HG03442 (cell line): ENCODE measurements at regions not wholly inside any gene's neighbourhood (a gene's known extent, or its start where the extent isn't known, plus 50 kb on each side); places are given as distances from the start of the nearest gene placed in this dataset.
"Not testable (repeated sequence)": the region's sequence is repeated elsewhere in the genome, so short reads cannot be mapped to it uniquely, and the experiment has no call there.

Experiments used
- ATAC-seq: cut with Tn5 transposase; IDR thresholded peaks from one replicate; pipeline ENCODE4 v1.9.1; 2021; ENCODE audit warnings: mild to moderate bottlenecking, moderate library complexity; ENCODE audit not compliant: unreplicated experiment

DNA sequence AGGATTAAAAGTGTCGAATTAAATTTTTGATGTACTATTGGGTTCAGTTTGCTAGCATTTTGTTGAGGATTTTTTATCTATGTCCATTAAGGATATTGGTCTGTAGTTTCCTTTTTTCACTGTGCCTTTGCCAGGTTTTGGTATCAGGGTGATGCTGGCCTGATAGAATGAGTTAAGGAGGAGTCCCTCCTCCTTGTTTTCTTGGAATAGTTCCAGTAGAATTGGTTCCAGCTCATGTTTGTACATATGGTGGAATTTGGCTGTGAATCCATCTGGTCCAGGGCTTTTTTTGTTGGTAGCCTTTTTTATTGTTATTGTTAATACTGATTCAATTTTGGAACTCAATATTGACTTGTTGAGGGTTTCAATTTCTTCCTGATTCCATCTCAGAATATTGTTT lies 141.8 kb downstream of the SIM1 start:
- no peak for ATAC-seq

DNA sequence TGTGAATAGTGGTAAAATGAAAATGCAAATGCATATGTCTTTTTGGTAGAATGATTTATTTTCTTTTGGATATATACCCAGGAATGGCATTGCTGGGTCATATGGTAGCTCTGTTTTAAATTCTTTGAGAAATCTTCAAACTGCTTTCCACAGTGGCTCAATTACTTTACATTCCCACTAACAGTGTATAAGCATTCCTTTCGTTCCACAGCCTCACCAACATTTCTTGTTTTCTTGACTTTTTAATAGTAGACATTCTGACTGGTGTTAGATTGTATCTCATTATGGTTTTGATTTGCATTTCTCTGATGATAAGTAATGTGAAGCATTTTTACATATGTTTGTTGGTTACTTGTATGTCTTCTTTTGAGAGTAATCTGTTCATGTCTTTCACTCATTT lies 144.0 kb downstream of the SIM1 start:
- no peak for ATAC-seq

DNA sequence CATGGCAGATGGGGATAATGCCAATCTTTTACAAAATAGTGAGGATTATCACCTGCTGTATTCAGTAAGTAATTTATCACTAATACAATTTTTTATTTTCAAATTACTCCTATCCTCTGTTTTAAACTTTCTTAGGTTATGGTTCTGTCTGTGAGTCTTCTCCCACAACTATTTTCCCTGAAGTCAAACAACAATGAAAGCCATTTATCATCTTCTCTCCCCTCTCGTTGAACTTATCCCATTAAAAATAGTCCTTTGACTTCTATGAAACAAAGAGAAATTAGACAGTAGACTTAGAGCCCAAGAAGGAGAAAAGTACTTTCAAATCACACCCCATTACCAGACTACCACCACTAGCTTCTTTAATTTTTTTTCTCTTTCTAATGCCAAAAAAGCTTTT lies 147.7 kb downstream of the SIM1 start:
- ATAC-seq = no peak

DNA sequence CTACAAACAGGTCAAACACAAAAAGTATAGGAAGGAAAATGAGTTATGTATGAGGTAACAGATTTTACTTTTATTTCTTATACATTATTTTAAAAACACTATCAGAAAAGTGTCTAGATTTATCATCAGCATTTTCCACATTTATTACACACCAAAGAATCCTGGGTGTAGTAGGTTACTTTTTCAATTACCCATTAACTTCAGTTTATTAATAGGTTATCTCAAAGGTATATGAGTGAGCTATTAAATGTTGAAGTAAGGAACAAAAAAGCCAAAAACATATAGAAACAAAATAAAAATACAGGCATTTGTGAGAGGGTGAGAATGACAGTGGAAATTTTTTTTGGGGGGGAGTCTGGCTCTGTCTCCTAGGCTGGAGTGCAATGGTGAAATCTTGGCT lies 150.5 kb downstream of the SIM1 start:
- no peak for ATAC-seq

DNA sequence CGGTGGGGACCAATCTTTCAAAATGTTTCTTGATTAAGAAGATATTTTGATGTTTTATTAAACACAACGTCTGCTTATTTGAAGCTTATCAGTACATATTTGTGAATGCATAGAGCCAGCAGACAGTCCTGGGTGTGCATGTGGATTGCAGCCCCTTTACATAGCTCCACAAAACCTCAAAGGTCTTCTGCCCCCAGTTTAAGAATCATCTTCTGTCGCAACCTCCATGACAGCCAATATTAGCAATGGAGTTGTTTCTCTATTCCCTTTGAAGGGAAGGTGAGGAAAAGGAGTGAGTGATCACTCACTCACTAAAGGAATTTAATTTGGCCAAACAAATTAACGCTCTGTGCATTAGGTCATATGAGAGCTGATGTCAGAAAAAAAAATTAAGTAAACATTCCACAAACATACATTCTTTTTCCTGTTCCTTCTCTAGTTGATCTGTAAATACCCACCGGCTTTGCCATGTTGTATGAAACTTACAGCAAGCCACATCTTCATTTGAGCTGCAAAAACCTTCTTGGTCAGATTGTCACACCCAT lies 152.9 kb downstream of the SIM1 start:
- ATAC-seq = no peak

DNA sequence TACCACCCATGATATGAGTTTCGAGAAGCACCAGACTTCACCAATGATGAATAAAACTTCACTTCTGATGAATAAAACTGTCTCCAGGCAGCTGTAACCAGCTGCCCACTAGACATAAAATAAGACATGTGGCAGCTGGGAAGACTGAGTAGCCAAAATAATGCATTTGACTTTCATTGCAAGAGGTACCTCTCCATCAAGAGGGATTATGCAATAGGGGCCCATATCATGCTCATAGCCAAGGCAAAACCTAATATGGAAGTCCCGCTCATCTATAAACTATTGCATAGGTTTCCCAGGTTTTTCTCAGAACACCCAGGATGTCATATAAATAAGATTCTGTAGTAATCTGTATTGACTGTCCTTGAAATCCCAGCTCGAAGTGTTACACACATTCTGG lies 155.5 kb downstream of the SIM1 start:
- no peak for ATAC-seq

DNA sequence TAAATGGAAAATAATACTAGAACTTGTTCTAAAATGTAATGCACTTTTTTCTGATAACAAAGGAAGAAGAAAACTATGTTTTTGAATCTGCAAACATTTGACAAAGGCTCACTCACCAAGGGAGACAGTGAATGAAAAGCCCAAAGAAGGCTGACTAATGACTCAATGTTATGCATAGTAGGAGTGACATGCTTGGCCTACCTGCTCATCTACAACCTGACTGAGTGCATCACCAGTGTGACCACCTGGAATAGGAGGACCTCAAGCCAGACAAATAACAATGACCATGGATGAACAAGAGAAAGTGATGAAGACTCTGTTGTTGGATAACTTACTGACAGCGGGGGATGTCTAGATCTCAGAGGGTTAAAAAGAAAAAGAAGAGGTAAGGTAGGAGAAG lies 157.2 kb downstream of the SIM1 start:
- ATAC-seq = no peak

DNA sequence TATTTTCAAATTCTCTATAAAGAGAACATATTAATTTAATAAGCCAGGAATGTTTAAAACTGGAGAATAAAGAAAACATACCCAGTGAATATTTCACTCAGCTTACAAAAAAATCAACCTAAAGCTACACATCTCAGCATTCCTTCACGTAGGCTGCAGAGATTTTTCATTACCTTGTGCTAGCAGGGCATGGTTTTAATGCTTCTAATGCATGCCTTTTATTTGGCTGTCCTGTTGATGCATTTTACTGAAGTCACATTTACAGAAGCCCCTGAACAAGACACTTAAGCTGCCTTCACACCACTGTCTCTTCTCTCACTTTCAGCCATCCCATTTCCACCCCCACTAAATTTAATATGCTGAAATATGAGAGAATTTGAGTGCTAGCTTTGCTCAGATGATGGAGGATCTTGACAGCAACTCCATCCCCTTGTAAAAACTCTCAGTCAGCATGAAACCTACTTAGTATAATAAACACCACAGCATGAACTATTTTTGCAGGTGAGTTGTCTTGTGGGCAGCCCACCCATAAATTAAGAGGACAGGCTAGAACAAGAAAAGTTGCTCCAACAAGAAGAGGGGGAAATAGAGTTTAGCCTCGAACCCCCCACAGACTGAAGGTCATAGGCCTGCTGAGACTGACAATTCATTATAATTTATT lies 159.4 kb downstream of the SIM1 start:
- no peak for ATAC-seq

DNA sequence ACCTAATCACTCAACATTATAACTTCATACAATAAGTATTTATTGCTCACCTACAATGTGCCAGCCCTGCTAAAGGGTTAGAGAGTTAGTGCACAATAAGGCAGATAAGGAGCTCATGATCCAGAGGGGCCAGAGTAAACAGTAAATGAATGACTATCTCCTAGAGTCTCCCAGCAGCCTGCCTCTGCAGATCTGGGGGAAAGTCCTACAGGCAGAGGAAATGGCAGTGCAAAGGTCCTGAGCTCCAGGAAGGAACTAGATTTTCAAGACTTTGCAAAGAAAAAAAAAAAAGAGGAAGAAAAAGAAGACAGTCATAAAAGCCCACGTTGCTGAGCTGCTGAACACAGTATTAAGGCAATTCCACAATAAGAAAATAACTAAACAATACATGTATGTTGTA lies 160.1 kb downstream of the SIM1 start:
- ATAC-seq = no peak

DNA sequence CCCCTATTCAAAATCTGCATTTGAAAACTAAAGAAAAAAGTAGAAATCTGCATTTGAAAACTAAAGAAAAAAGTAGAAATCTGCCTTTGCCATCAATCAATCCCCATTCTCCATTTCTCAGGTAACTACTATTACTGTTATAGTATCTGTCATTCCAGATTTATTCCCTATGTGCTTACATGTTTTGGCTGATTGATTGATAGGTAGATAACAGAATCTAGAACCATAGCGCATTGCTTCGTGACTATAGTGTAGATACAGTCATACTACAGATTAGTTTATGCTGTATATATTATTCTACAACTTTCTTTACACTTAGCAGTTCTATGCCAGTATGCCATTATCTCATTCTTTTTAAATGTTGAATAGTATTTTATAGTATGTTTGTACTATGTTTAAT lies 163.0 kb downstream of the SIM1 start:
- ATAC-seq = no peak

DNA sequence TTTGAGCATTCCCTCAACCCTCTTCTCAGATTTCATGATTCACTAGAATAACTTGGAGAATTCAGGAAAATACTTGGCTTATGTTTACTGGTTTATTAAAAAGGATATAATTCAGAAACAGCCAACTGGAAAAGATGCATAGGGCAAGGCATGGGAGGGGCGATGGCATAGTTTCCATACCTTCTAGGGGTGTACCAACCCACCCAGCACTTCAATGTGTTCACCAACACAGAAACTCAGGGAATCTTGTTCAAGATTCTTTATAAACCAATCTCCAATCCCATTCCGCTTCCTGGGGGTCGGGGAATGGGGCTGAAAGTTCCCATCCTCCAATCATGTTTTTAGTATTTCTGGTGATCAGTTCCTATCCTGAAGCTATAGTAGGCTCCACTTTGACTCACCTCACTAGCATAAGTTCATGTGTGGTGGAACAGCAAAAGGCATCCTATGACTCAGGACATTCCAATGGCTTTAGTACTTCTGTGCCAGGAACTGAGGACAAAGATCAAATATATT lies 164.4 kb downstream of the SIM1 start:
- no peak for ATAC-seq

DNA sequence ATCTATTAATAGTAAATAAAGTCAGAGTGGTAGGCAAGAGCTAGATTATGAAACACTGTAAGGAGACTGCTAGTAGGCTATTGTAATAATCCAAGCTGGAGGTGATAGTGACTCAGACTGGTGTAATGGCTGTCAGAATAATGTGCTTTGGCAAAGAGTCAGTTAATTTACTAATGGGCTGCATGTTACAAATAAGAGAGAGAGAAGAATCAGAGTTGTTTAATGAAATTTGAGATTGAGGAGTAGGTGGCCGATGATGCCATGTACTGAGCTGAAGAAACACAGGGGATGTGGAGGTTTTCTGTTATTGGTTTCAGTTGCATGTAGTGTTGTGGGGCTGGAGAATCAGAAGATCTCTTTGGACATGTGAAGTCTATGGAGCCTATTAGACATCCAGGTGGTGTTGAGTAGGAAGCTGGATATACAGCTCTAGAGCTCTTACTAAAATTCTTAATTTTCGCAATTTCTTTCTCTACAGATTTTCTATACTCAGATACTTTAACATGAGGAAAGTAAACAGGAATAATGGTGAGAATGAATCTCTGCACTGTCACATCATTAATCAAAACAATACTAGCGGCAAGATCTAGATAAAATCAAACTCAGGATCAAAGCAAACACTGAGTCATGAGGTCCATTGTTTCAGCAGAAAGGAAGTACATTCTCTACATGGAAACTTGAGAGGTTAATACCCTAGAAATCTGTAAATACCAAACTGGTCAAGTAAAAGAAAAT lies 167.7 kb downstream of the SIM1 start:
- no peak for ATAC-seq

DNA sequence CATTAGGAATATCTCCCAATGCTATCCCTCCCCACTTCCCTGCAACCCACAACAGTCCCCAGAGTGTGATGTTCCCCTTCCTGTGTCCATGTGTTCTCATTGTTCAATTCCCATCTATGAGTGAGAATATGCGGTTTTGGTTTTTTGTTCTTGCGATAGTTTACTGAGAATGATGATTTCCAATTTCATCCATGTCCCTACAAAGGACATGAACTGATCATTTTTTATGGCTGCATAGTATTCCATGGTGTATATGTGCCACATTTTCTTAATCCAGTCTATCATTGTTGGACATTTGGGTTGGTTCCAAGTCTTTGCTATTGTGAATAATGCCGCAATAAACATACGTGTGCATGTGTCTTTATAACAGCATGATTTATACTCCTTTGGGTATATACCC lies 169.5 kb downstream of the SIM1 start:
- not testable (repeated sequence) for ATAC-seq

DNA sequence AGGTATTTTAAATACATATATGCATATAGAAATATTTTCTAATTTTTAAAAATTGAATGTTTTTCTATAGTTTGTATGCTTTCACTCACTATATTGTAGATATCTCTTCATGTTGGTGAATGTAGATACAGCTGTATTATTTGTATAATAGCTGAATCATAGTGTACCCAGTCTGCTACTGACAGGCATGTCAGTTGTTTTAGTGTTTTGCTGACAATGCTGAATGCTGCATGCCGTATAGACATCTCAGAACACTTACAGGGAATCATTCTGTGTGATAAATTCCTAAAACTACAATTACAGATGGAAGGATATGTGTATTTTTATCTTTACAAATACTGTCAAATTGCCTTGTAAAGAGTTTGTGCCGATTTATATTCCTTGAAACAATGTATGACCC lies 175.4 kb downstream of the SIM1 start:
- ATAC-seq = no peak

DNA sequence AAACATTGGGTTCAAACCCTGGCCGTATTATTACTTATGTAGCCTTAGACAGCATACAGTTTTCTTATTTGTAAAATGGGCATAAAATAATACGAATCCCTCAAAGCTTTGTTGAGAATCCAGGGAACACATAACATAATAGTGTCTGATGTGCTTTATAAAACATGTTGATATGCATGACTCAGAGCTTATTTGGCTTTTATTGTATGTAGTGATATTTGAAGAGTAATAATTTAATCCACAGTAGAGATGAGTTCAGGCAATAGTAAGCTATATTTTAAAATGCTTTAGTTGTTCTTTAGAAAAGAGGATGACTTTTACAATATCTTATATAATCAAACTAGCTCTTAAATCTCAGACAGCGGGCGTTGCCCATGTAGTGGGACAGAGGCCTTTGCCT lies 176.4 kb downstream of the SIM1 start:
- ATAC-seq = no peak

DNA sequence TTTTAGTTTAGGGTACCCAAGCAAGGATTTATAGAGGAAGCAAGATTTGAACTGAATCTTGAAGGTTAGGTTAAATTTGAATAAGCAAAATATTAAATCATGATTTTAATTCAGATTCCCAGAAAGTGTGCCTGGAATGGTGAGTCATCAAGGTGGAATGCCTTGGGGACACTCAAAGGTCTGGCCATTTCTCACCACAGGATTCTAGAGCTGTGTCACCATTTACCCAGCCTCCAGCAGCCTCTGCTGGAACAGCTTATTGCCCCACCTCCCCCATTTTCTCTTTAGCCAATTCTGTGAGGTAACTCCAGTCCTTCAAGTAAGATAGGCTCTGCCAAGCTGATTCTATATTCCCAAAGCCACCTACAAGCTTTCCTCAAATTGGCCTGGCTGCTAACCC lies 181.4 kb downstream of the SIM1 start:
- no peak for ATAC-seq

DNA sequence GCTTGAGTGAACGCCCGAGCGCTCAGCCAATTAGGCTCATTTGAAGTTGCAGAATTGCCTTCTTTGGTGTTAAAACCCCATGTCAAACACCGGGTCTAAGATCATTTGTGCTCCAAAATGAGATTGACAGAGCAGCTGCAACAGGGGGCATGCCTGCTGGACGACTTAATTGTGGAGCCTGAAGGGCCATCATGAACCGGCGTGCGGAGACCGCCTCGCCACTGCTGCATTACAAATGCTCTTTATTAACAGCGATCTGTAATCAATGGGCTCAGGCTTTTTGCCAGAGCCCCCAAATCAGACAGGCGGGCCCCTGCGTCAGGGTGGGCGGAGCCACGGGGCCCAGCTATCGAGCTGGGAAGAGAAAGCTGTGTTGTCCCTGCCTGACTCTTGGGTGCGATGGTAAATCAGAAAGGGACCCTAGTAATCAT lies 183.2 kb downstream of the SIM1 start:
- no peak for ATAC-seq

DNA sequence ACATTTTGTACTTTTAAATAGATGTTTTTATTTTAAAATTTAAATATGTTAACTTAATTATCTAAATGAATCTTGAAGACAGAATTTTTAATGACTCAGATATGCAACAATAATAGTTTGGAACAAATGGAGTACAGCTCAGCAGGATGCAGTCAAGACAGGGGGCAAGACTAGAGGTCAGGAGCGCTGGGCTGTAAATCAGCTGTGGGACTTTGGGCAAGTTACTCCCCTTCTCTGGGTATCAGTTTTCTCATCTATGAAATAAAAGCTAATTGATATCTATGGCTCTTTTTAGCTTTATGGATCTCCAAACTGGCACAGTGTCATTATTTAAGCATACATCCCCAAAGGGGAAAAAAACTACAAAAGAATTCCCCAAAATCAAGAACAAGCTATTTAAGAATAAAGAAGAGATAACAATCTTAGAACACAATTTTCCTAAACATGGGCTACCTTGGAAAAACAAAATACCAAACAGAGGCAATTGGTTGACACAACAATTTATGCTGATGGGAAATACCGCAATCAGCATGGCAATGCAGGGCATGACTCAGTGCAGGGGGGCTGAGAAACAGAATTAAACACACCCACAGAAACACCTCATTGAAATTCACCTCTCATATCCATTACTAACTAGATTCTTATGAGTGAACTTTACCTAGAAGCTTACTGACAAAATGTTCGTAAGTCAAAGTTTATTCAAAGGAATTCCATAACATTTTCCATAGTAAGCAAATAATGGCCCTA lies 188.2 kb downstream of the SIM1 start:
- ATAC-seq = no peak

DNA sequence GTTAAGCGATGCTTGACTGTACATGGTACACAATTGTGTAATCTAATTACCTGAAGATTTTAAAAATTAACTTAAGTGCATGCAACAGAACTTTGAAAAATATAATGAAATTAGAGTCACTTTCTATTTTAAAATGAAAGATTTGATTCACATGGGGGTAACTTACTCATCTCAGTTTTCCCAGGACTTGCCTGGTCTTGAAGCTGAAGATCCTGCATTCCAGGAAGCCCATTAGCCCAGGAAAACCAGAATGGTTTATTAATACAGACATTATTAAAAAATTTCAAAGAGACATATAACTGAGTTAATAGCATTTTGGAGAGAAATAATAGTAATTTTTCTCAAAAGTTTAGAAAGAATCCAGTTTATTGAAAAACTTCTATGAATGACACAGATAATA lies 190.6 kb downstream of the SIM1 start:
- ATAC-seq = no peak

DNA sequence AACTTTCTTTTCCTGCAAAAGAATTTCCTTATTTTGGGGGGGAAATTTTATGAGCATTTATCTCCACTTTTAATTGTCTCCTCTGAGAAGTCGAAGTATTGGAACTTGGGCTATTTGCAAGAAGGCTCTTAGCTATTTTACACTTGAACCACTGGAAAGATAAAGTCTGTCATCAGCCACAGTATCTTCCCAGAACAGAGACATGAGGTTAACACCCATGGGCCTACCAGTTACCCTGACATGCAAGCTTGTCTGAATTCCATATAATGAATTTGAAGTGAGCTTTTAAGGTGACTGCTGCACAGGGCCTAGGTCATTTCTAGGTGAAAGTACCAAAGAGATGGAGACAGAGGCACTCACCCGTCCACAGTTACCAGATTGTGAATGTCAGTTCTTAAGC lies 193.1 kb downstream of the SIM1 start:
- ATAC-seq = no peak

DNA sequence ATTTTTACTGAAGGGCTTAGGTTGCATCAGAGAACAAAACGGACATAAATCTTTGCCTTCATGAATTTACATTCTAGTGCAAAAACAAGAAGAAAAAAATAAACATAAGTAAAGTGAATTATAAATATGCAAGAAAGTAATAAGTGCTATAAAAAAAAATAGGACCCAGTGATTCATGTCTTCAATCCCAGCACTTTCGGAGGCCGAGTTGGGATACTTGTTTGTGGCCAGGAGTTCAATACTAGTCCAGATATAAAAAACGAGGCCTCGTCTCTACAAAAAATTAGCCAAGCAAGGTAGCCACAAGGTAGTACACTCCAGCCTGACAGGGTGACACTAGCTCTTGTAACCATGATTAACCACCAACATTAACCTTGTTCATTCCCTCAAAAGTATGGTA lies 193.5 kb downstream of the SIM1 start:
- ATAC-seq = no peak

DNA sequence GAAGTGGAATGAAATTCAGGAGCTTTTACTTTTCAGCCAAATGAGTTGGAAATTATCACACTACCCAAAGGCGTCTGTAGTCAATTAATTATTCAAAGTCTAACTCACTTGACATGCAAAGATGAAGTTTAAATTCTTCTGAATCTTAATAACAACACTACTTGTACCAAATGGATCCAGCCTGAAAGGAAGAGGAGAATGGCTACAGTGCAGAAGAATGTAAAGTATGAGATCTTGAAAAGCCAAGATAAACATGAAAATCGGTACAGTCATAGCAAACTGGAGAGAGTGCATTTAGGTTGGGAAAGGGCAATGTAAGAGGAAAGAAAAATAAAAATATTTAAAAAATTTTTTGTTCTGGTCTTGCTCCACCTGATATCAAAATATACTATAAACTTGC lies 195.5 kb downstream of the SIM1 start:
- ATAC-seq = no peak
